ENCODE measurements at regions not wholly inside any gene's neighbourhood (a gene's known extent, or its start where the extent isn't known, plus 50 kb on each side); places are given as distances from the start of the nearest gene placed in this dataset.

GRCh38 chr1:50326026-50326425 is 97.2 kb downstream of the DMRTA2 start:
- H3K4me3 ChIP-seq (ENCODE audit: low read depth in 2 of 2, low read length in 2 of 2), result no peak overlapping the region
- H3K27ac ChIP-seq (ENCODE audit: low read length), result no peak overlapping the region
- H3K27me3 ChIP-seq (ENCODE audit: control insufficient read depth, insufficient read depth, low read length), result peaks cover 15% of the 10 kb centered on the region
- no TSS peak for BruUV-seq (replicated peaks)
- POLR2A ChIA-PET, result no interaction called here
- no peaks in the 10 kb centered on the region for H3K4me1 ChIP-seq (ENCODE audit: control insufficient read depth, insufficient read depth, low read length)
- in situ Hi-C loops (cut with HindIII; ENCODE audit: low pct_unique_long_range_greater_than_20kb, low sequenced_read_pairs), result no loop called here
- H3K9me3 ChIP-seq (ENCODE audit: control insufficient read depth, insufficient read depth, low read depth, low read length), result no peaks in the 10 kb centered on the region
- no peaks in the 10 kb centered on the region for H3K36me3 ChIP-seq (ENCODE audit: control insufficient read depth, insufficient read depth, low read length)
- ATAC-seq (no peak), DNase-seq (ENCODE audit: low read depth, low spot score) (no peak)
- intact Hi-C loops (cut with micrococcal nuclease; ENCODE audit: unreplicated experiment), result no loop called here
- CTCF ChIA-PET, result no interaction called here
- TF ChIP-seq CTCF (IDR thresholded peaks at IDR 0.05) (no peak), POLR2AphosphoS5 (IDR thresholded peaks at IDR 0.05; ENCODE audit: low read depth, low read length) (no peak), TCF7L2 (IDR thresholded peaks at IDR 0.05; ENCODE audit: low read depth, low read length) (no peak), SIN3A (IDR thresholded peaks at IDR 0.05; ENCODE audit: borderline replicate concordance, insufficient read depth, low read depth, low read length) (no peak)
- TF ChIP-seq, protein P1, sequence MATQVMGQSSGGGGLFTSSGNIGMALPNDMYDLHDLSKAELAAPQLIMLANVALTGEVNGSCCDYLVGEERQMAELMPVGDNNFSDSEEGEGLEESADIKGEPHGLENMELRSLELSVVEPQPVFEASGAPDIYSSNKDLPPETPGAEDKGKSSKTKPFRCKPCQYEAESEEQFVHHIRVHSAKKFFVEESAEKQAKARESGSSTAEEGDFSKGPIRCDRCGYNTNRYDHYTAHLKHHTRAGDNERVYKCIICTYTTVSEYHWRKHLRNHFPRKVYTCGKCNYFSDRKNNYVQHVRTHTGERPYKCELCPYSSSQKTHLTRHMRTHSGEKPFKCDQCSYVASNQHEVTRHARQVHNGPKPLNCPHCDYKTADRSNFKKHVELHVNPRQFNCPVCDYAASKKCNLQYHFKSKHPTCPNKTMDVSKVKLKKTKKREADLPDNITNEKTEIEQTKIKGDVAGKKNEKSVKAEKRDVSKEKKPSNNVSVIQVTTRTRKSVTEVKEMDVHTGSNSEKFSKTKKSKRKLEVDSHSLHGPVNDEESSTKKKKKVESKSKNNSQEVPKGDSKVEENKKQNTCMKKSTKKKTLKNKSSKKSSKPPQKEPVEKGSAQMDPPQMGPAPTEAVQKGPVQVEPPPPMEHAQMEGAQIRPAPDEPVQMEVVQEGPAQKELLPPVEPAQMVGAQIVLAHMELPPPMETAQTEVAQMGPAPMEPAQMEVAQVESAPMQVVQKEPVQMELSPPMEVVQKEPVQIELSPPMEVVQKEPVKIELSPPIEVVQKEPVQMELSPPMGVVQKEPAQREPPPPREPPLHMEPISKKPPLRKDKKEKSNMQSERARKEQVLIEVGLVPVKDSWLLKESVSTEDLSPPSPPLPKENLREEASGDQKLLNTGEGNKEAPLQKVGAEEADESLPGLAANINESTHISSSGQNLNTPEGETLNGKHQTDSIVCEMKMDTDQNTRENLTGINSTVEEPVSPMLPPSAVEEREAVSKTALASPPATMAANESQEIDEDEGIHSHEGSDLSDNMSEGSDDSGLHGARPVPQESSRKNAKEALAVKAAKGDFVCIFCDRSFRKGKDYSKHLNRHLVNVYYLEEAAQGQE (IDR thresholded peaks at IDR 0.05; ENCODE audit: insufficient read depth in 1 of 2, low read depth in 2 of 2, low read length in 1 of 2), result no peak

DNA sequence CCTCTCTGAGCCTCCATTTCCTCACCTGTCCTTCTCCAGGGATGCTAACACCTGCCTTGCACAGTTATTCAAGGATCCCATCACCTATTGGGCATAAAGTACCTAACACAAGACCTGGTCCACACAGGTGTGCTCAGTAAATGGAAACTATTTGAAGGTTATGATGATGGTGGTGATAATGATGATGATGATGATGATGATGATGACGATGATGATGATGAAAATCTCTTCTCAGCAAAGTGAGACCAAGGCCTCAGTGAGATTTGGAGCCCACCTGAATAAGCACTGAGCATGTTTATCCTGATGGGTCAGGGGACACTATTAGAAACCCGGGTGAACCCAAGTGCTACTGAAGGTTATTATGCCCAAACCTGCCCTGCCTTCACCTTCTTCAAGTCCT is 100.7 kb downstream of the DMRTA2 start:
- ChIA-PET POLR2A (no interaction called here), CTCF (no interaction called here)
- H3K4me1 ChIP-seq (ENCODE audit: control insufficient read depth, insufficient read depth, low read length), result no peaks in the 10 kb centered on the region
- ATAC-seq, result no peak
- H3K27ac ChIP-seq (ENCODE audit: low read length), result no peak overlapping the region
- no peak overlapping the region for H3K4me3 ChIP-seq (ENCODE audit: low read depth in 2 of 2, low read length in 2 of 2)
- TF ChIP-seq SIN3A (IDR thresholded peaks at IDR 0.05; ENCODE audit: borderline replicate concordance, insufficient read depth, low read depth, low read length) (no peak), POLR2AphosphoS5 (IDR thresholded peaks at IDR 0.05; ENCODE audit: low read depth, low read length) (no peak), CTCF (IDR thresholded peaks at IDR 0.05) (no peak), TCF7L2 (IDR thresholded peaks at IDR 0.05; ENCODE audit: low read depth, low read length) (no peak)
- TF ChIP-seq, protein P1 (IDR thresholded peaks at IDR 0.05; ENCODE audit: insufficient read depth in 1 of 2, low read depth in 2 of 2, low read length in 1 of 2), result no peak
- intact Hi-C loops (cut with micrococcal nuclease; ENCODE audit: unreplicated experiment) (no loop called here), in situ Hi-C loops (cut with HindIII; ENCODE audit: low pct_unique_long_range_greater_than_20kb, low sequenced_read_pairs) (no loop called here)
- H3K9me3 ChIP-seq (ENCODE audit: control insufficient read depth, insufficient read depth, low read depth, low read length), result no peaks in the 10 kb centered on the region
- no peak for DNase-seq (ENCODE audit: low read depth, low spot score)
- peaks cover 5% of the 10 kb centered on the region for H3K27me3 ChIP-seq (ENCODE audit: control insufficient read depth, insufficient read depth, low read length)
- no peaks in the 10 kb centered on the region for H3K36me3 ChIP-seq (ENCODE audit: control insufficient read depth, insufficient read depth, low read length)
- no TSS peak for BruUV-seq (replicated peaks)

Measured in Panc1 (cell line).